ENCODE measurements at regions not wholly inside any gene's neighbourhood (a gene's known extent, or its start where the extent isn't known, plus 50 kb on each side); places are given as distances from the start of the nearest gene placed in this dataset.

DNA sequence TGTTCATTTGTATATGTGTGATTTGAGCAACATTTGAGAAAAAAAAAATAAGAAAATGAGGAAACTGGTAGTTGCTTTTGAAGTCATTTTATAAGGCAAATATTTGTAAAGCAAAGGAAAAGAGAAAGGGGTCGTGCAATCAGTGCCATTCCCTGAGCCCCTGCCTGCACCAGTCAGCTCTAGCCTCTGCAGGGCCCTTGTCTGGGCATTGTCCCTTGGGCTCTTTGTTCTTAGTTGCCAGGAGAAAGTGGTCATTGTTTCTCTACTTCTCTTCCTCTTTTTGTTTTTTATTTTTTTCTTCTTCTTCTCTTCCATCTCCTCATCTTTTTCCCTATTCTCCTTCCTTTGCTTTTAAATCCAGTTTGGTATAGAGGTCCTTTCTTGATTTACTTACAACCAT, 175.3 kb upstream of the CREB1 start:
- peaks cover 2% of the 10 kb centered on the region; the same call in 1 of the 2 replicates for H3K4me1 ChIP-seq (ENCODE audit: control insufficient read depth, insufficient read depth, low read length)
- H2AK9ac ChIP-seq (replicated peaks; ENCODE audit: low read depth, low read length, poor library complexity) = no peak overlapping the region
- WGBS, 2 experiments (ENCODE audit: extremely low coverage in 2 of 2, insufficient read length in 1 of 2) = no CpG with 5 or more reads among the region's 1 CpG
- no peak overlapping the region for H4K5ac ChIP-seq (ENCODE audit: low read depth, low read length)
- no TSS peak for BruUV-seq (replicated peaks)
- no peak overlapping the region for H3K4me3 ChIP-seq (ENCODE audit: insufficient read depth, low read depth, low read length)
- no peaks in the 10 kb centered on the region for H3K9me3 ChIP-seq (ENCODE audit: control insufficient read depth, insufficient read depth, low read length)
- H4K8ac ChIP-seq (ENCODE audit: low read depth in 2 of 2, low read length in 2 of 2) = no peak overlapping the region
- ATAC-seq (ENCODE audit: low read depth) = no peak
- H2BK5ac ChIP-seq (ENCODE audit: low read depth, low read length, poor library complexity, severe bottlenecking) = no peak overlapping the region
- H2BK120ac ChIP-seq (ENCODE audit: low read depth, low read length) = no peak overlapping the region
- no peaks in the 10 kb centered on the region for H3K79me1 ChIP-seq (ENCODE audit: low read depth in 1 of 2, low read length in 2 of 2)
- in situ Hi-C loops (cut with MboI; ENCODE audit: low sequenced_read_pairs) (no loop called here), intact Hi-C loops (cut with micrococcal nuclease) (no loop called here), dilution Hi-C loops (cut with HindIII; ENCODE audit: low sequenced_read_pairs, unreplicated experiment) (no loop called here)
- H4K91ac ChIP-seq (ENCODE audit: insufficient read depth, low read depth, low read length) = no peak overlapping the region
- H2BK20ac ChIP-seq (ENCODE audit: low read depth, low read length) = no peak overlapping the region
- H2BK15ac ChIP-seq (ENCODE audit: low read depth, low read length) = no peak overlapping the region
- no peak overlapping the region for H3K4me2 ChIP-seq (ENCODE audit: low read depth, low read length)
- H3K18ac ChIP-seq (ENCODE audit: low read depth, low read length) = no peak overlapping the region
- no peaks in the 10 kb centered on the region for H3K27me3 ChIP-seq (ENCODE audit: control insufficient read depth, insufficient read depth, low read length)
- no peak for DNase-seq
- no peak overlapping the region for H3K23ac ChIP-seq (ENCODE audit: low read depth, low read length)
- no peak overlapping the region for H3K27ac ChIP-seq (ENCODE audit: insufficient read depth, low read length)
- no peaks in the 10 kb centered on the region for H4K20me1 ChIP-seq (ENCODE audit: insufficient read depth, low read length)
- no peak overlapping the region for H3K56ac ChIP-seq (ENCODE audit: extremely low read depth, insufficient read depth, low read length)
- H2AFZ ChIP-seq (replicated peaks; ENCODE audit: low read length, poor library complexity) = no peak overlapping the region
- H3K36me3 ChIP-seq (ENCODE audit: control insufficient read depth, insufficient read depth, low read length) = no peaks in the 10 kb centered on the region
- ChIA-PET CTCF (no interaction called here), POLR2A (ENCODE audit: unreplicated experiment) (no interaction called here)
- H3K4ac ChIP-seq (ENCODE audit: low read depth, low read length) = no peak overlapping the region
- no peak overlapping the region for H3K14ac ChIP-seq (replicated peaks; ENCODE audit: low read depth, low read length)
- no peak overlapping the region for H2AK5ac ChIP-seq (ENCODE audit: low read depth, low read length)
- no peak for TF ChIP-seq BHLHE40 (IDR thresholded peaks at IDR 0.05; ENCODE audit: low read depth, low read length)
- TF ChIP-seq SMC3 (IDR thresholded peaks at IDR 0.05; ENCODE audit: low read depth, low read length) = no peak
- no peak for TF ChIP-seq ELK1 (IDR thresholded peaks at IDR 0.05; ENCODE audit: borderline replicate concordance, low read depth, low read length)
- no peak for TF ChIP-seq CTCF (conservative IDR thresholded peaks at IDR 0.05; ENCODE audit: low read depth, low read length)
- TF ChIP-seq POLR2A (IDR thresholded peaks at IDR 0.05; ENCODE audit: low read depth, low read length) = no peak
- TF ChIP-seq CHD1 (IDR thresholded peaks at IDR 0.05; ENCODE audit: low read depth, low read length) = no peak
- no peak for TF ChIP-seq MXI1 (IDR thresholded peaks at IDR 0.05; ENCODE audit: borderline replicate concordance, low read depth, low read length)
- TF ChIP-seq FOS (IDR thresholded peaks at IDR 0.05; ENCODE audit: low read depth, low read length) = no peak
- TF ChIP-seq MAFK (IDR thresholded peaks at IDR 0.05; ENCODE audit: low read depth, low read length) = no peak
- no peak for TF ChIP-seq NFE2L2 (IDR thresholded peaks at IDR 0.05; ENCODE audit: low read depth, low read length)
- no peak for TF ChIP-seq RFX5 (IDR thresholded peaks at IDR 0.05; ENCODE audit: low read depth, low read length)
- no peak overlapping the region for H3K9ac ChIP-seq (ENCODE audit: low read depth, low read length)
- no peaks in the 10 kb centered on the region for H3K9me1 ChIP-seq (ENCODE audit: insufficient read depth, low read length)

Measured in IMR-90 (cell line).